H1 (cell line): ENCODE measurements at regions not wholly inside any gene's neighbourhood (a gene's known extent, or its start where the extent isn't known, plus 50 kb on each side); places are given as distances from the start of the nearest gene placed in this dataset.

Experiments used
- CTCF ChIA-PET: fragments of 300-600 bp; sonication (Branson Sonifier 250); formaldehyde crosslinking; loops from one replicate; lab custom pipeline; 2021; ENCODE audit not compliant: partially characterized antibody; lab: Charles Lee
- POLR2A ChIA-PET: fragments of 300-600 bp; sonication (Branson Sonifier 250); formaldehyde crosslinking; loops from one replicate; lab custom pipeline; 2021; ENCODE audit warnings: inconsistent platforms; ENCODE audit not compliant: partially characterized antibody; lab: Charles Lee
- DNase-seq, 2 experiments: peaks; one replicate each; pipeline versions ENCODE4 v3.0.0 to v3.0.0-alpha.2; 2010 to 2022; ENCODE audit warnings: low spot score in 2 of 2, low read depth in 1 of 2, mixed read lengths in 1 of 2
- FAIRE-seq: peaks from 2 replicates; lab custom pipeline; 2011; peaks lifted over from hg19 to GRCh38; lab: Jason Lieb, UNC
- H2AFZ ChIP-seq: 2 replicates; pipeline ENCODE4 v1.8.1; 2012; ENCODE audit warnings: low read length, inconsistent platforms
- H2AK5ac ChIP-seq: 2 replicates; pipeline ENCODE4 v1.6.1; 2013; ENCODE audit warnings: low read depth, low read length
- H2BK120ac ChIP-seq: replicated peaks from 2 replicates; pipeline ENCODE3; 2013; ENCODE audit warnings: low read depth, low read length, inconsistent platforms
- H2BK12ac ChIP-seq: 2 replicates; pipeline ENCODE4 v1.6.1; 2013; ENCODE audit warnings: low read depth, low read length
- H2BK15ac ChIP-seq: 2 replicates; pipeline ENCODE4 v1.6.1; 2013; ENCODE audit warnings: low read length
- H2BK20ac ChIP-seq: 2 replicates; pipeline ENCODE4 v1.6.1; 2013; ENCODE audit warnings: low read length
- H2BK5ac ChIP-seq: 2 replicates; pipeline ENCODE4 v1.6.1; 2013; ENCODE audit warnings: low read depth, low read length
- H3K14ac ChIP-seq: 2 replicates; pipeline ENCODE4 v1.6.1; 2013; ENCODE audit warnings: inconsistent platforms; ENCODE audit not compliant: insufficient read length
- H3K18ac ChIP-seq: 2 replicates; pipeline ENCODE4 v1.6.1; 2013; ENCODE audit warnings: low read length; ENCODE audit errors: extremely low read depth
- H3K23ac ChIP-seq: 2 replicates; pipeline ENCODE4 v1.6.1; 2013; ENCODE audit warnings: inconsistent platforms; ENCODE audit not compliant: insufficient read length
- H3K23me2 ChIP-seq: 2 replicates; pipeline ENCODE4 v1.6.1; 2013; ENCODE audit warnings: low read depth, low read length
- H3K27ac ChIP-seq: 2 replicates; pipeline ENCODE4 v1.6.1; 2011; ENCODE audit warnings: low read depth, low read length, inconsistent platforms
- H3K27me3 ChIP-seq, 4 experiments: replicated peaks in 1 of 4; 1 replicate in 1 of 4; 2 replicates in 3 of 4; pipeline versions ENCODE4 v1.6.1 to v1.8.1; 2011 to 2013; ENCODE audit warnings: low read length in 3 of 4, mild to moderate bottlenecking in 3 of 4, inconsistent platforms in 2 of 4, mixed read lengths in 2 of 4, moderate library complexity in 1 of 4; ENCODE audit not compliant: control insufficient read depth in 3 of 4, insufficient read depth in 3 of 4; ENCODE audit errors: extremely low read depth in 1 of 4
- H3K36me3 ChIP-seq, 4 experiments: 2 replicates each; pipeline versions ENCODE4 v1.6.1 to v1.8.1; 2011 to 2013; ENCODE audit warnings: mild to moderate bottlenecking in 4 of 4, low read length in 3 of 4, moderate library complexity in 2 of 4, control low read depth in 1 of 4, inconsistent platforms in 1 of 4; ENCODE audit not compliant: insufficient read depth in 4 of 4, control insufficient read depth in 2 of 4
- H3K4ac ChIP-seq: replicated peaks from 2 replicates; pipeline ENCODE3; 2013; ENCODE audit warnings: low read length, low read depth, mixed read lengths, inconsistent platforms; ENCODE audit not compliant: insufficient read length
- H3K4me1 ChIP-seq, 4 experiments: replicated peaks in 1 of 4; 1 replicate in 1 of 4; 2 replicates in 3 of 4; pipeline versions ENCODE4 v1.6.1 to v1.8.1; 2011 to 2013; ENCODE audit warnings: low read length in 3 of 4, inconsistent platforms in 2 of 4, mixed read lengths in 1 of 4; ENCODE audit not compliant: insufficient read depth in 4 of 4, control insufficient read depth in 3 of 4
- H3K4me2 ChIP-seq, 2 experiments: 2 replicates each; pipeline versions ENCODE4 v1.6.1 to v1.8.1; 2011 to 2013; ENCODE audit warnings: low read depth in 2 of 2, low read length in 2 of 2, control low read depth in 1 of 2, inconsistent platforms in 1 of 2, mild to moderate bottlenecking in 1 of 2; ENCODE audit not compliant: insufficient read depth in 1 of 2
- H3K4me3 ChIP-seq, 4 experiments: fragments of 200-600, 300-600 bp in 1 of 4; sonication (generic), shearing (Covaris generic), sonication (Bioruptor Twin) in 1 of 4; 2 replicates each; pipeline versions ENCODE4 v1.5.1 to v1.8.1; 2011 to 2016; ENCODE audit warnings: low read length in 4 of 4, low read depth in 3 of 4, control low read depth in 2 of 4, inconsistent platforms in 2 of 4, mild to moderate bottlenecking in 2 of 4, mixed read lengths in 1 of 4, moderate library complexity in 1 of 4; ENCODE audit not compliant: insufficient read depth in 2 of 4; ENCODE audit errors: extremely low read depth in 1 of 4
- H3K56ac ChIP-seq: replicated peaks from 2 replicates; pipeline ENCODE3; 2013; ENCODE audit warnings: low read depth, mild to moderate bottlenecking, mixed read lengths, low read length, inconsistent platforms; ENCODE audit not compliant: insufficient read length
- H3K79me1 ChIP-seq: 2 replicates; pipeline ENCODE4 v1.6.1; 2013; ENCODE audit warnings: low read depth, low read length, control low read depth
- H3K79me2 ChIP-seq, 2 experiments: 2 replicates each; pipeline versions ENCODE4 v1.6.1 to v1.8.1; 2012 to 2013; ENCODE audit warnings: low read length in 2 of 2, mild to moderate bottlenecking in 2 of 2, inconsistent platforms in 1 of 2; ENCODE audit not compliant: insufficient read depth in 2 of 2, control insufficient read depth in 1 of 2
- H3K9ac ChIP-seq, 4 experiments: replicated peaks in 1 of 4; 1 replicate in 1 of 4; 2 replicates in 3 of 4; pipeline versions ENCODE4 v1.6.1 to v1.8.1; 2011 to 2013; ENCODE audit warnings: low read depth in 3 of 4, low read length in 3 of 4, control low read depth in 2 of 4, mild to moderate bottlenecking in 2 of 4, moderate library complexity in 2 of 4, inconsistent platforms in 1 of 4; ENCODE audit errors: extremely low read depth in 1 of 4
- H3K9me3 ChIP-seq, 2 experiments: 2 replicates each; pipeline versions ENCODE4 v1.6.1 to v1.8.1; 2012 to 2013; ENCODE audit warnings: mild to moderate bottlenecking in 2 of 2, moderate library complexity in 2 of 2, control low read depth in 1 of 2, inconsistent platforms in 1 of 2, low read depth in 1 of 2, low read length in 1 of 2, mixed read lengths in 1 of 2; ENCODE audit not compliant: insufficient read depth in 2 of 2
- H4K20me1 ChIP-seq, 2 experiments: replicated peaks in 1 of 2; 2 replicates each; pipeline versions ENCODE3 to v1.8.1; 2011 to 2013; ENCODE audit warnings: inconsistent platforms in 2 of 2, low read length in 2 of 2, mild to moderate bottlenecking in 1 of 2; ENCODE audit not compliant: insufficient read depth in 2 of 2, control insufficient read depth in 1 of 2
- H4K5ac ChIP-seq: 2 replicates; pipeline ENCODE4 v1.6.1; 2013; ENCODE audit warnings: low read length, low read depth, mixed read lengths, inconsistent platforms; ENCODE audit not compliant: insufficient read length
- H4K8ac ChIP-seq: 2 replicates; pipeline ENCODE4 v1.8.0; 2013; ENCODE audit warnings: mild to moderate bottlenecking, moderate library complexity, low read length, inconsistent platforms; ENCODE audit not compliant: insufficient read depth; ENCODE audit errors: extremely low read depth
- H4K91ac ChIP-seq: replicated peaks from 2 replicates; pipeline ENCODE3; 2013; ENCODE audit warnings: low read length, mixed read lengths, inconsistent platforms; ENCODE audit not compliant: insufficient read length
- SP4 ChIP-seq: IDR thresholded peaks from 2 replicates; pipeline ENCODE4 v1.6.1; 2012; ENCODE audit warnings: low read length, inconsistent platforms
- TBP ChIP-seq: IDR thresholded peaks from 2 replicates; pipeline ENCODE4 v1.6.1; 2011; ENCODE audit warnings: low read depth, low read length, improper control_type of control experiment
- WGBS, 2 experiments: shearing (Covaris generic) in 1 of 2; methylation state at CpG; one replicate each; pipeline versions ENCODE4 v1.1.6 to v1.1.7; 2013 to 2015; ENCODE audit warnings: low lambda C conversion rate in 2 of 2, mixed read lengths in 2 of 2, inconsistent platforms in 1 of 2, low coverage in 1 of 2, missing lambda C conversion rate in 1 of 2; ENCODE audit not compliant: insufficient replicate concordance in 2 of 2, insufficient coverage in 1 of 2, insufficient read length in 1 of 2; ENCODE audit errors: extremely low coverage in 1 of 2, missing lambda C conversion rate in 1 of 2; 5-methylcytosine and 5-hydroxymethylcytosine counted together

DNA sequence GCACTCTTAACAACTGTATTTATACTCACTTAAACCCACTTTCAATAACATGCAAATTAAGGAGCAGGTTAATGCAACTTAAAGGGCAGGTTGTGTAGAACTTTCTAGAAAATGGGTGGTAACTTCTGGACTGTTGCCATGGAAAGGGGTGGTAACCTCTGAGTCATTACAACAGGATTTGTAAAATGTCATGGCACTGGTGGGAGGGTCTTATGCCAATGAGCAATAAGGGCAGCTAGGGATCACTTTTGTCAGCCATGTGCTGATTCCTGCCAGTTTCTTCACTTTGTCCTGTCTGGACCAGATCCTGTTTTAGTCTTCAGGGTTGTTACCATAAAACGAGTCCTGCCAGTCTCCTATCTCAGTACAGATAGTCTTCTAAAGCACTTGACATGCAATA lies 560.5 kb upstream of the PTCHD4 start:
- Histone ChIP-seq H3K56ac (no peak overlapping the region), H3K36me3 (no peaks in the 10 kb centered on the region), H4K5ac (no peak overlapping the region), H3K27ac (no peak overlapping the region), H2AFZ (no peak overlapping the region), H3K79me2 (no peaks in the 10 kb centered on the region), H2BK12ac (no peak overlapping the region), H2AK5ac (no peak overlapping the region), H3K4ac (no peak overlapping the region), H4K20me1 (no peaks in the 10 kb centered on the region), H3K4me3 (no peak overlapping the region), H4K91ac (no peak overlapping the region), H4K8ac (no peak overlapping the region), H3K23ac (no peak overlapping the region), H3K14ac (no peak overlapping the region), H3K79me1 (no peaks in the 10 kb centered on the region), H2BK5ac (no peak overlapping the region), H3K9me3 (peaks cover 3 to 5% of the 10 kb centered on the region in 2 experiments; a peak in 3 of 4 replicates), H3K23me2 (no peaks in the 10 kb centered on the region), H3K27me3 (no peaks in the 10 kb centered on the region), H2BK120ac (no peak overlapping the region), H3K4me1 (no peaks in the 10 kb centered on the region), H2BK15ac (no peak overlapping the region), H3K4me2 (no peak overlapping the region), H2BK20ac (no peak overlapping the region), H3K18ac (no peak overlapping the region), H3K9ac (no peak overlapping the region)
- TF ChIP-seq SP4, result no peak
- no peak for TF ChIP-seq TBP
- DNase-seq (no peak), FAIRE-seq (no peak)
- ChIA-PET POLR2A (no interaction called here), CTCF (no interaction called here)
- WGBS, 2 experiments, result 85% methylated on average over 1 of the region's 1 CpG; no CpG with 5 or more reads in 1 of the 2 experiments
